MCF 10A (cell line): ENCODE measurements at regions not wholly inside any gene's neighbourhood (a gene's known extent, or its start where the extent isn't known, plus 50 kb on each side); places are given as distances from the start of the nearest gene placed in this dataset.

Source experiments
- BruUV-seq: library from RNA; stranded (reverse); fragments of 400-500 nt; replicated peaks from 2 replicates; lab custom pipeline; 2021; lab: Mats Ljungman, UMichigan
- CTCF ChIA-PET: fragments of 300-600 bp; sonication (Branson Sonifier 250); formaldehyde crosslinking; extraction: SDS; loops from one replicate; lab custom pipeline; 2021; ENCODE audit warnings: antibody characterized with exemption, inconsistent platforms; lab: Yijun Ruan, JAX
- POLR2A ChIA-PET: fragments of 300-600, 350-650 bp; sonication (Branson Sonifier 250); formaldehyde crosslinking; extraction: SDS; loops from one replicate; lab custom pipeline; 2020; ENCODE audit warnings: antibody characterized with exemption, inconsistent platforms; lab: Yijun Ruan, JAX
- DNase-seq: peaks from one replicate; pipeline ENCODE4 v3.0.0-alpha.2; 2018; ENCODE audit not compliant: unreplicated experiment
- H3K27ac Mint-ChIP-seq: one replicate; pipeline ENCODE4 v1.8.0; 2022; ENCODE audit warnings: mild to moderate bottlenecking, low read depth, mixed read lengths; ENCODE audit not compliant: unreplicated experiment
- H3K27me3 Mint-ChIP-seq: one replicate; pipeline ENCODE4 v1.8.0; 2022; ENCODE audit warnings: mixed read lengths; ENCODE audit not compliant: insufficient read depth, unreplicated experiment
- H3K36me3 Mint-ChIP-seq: one replicate; pipeline ENCODE4 v1.8.0; 2022; ENCODE audit warnings: mild to moderate bottlenecking, moderate library complexity, mixed read lengths; ENCODE audit not compliant: insufficient read depth, unreplicated experiment
- H3K4me1 Mint-ChIP-seq: one replicate; pipeline ENCODE4 v1.8.0; 2022; ENCODE audit warnings: mixed read lengths; ENCODE audit not compliant: insufficient read depth, unreplicated experiment
- H3K4me3 Mint-ChIP-seq: one replicate; pipeline ENCODE4 v1.8.0; 2022; ENCODE audit warnings: mild to moderate bottlenecking, moderate library complexity, mixed read lengths; ENCODE audit not compliant: unreplicated experiment
- H3K9me3 Mint-ChIP-seq: one replicate; pipeline ENCODE4 v1.8.0; 2022; ENCODE audit warnings: mixed read lengths; ENCODE audit not compliant: unreplicated experiment
- CTCF ChIP-seq: fragments of 200-600 bp; IDR thresholded peaks from one replicate; pipeline ENCODE4 v1.8.0; 2022; ENCODE audit warnings: antibody characterized with exemption, mild to moderate bottlenecking; ENCODE audit not compliant: unreplicated experiment
- intact Hi-C: fragments of 100-400 bp; cut with micrococcal nuclease; formaldehyde crosslinking; loops from 2 replicates; pipeline ENCODE4 v1.14.1; 2022

- no peak overlapping the region for H3K27ac Mint-ChIP-seq
- ChIA-PET POLR2A (interaction anchor here (0.6 to 1.0 kb wide), 3 partner anchors 14 to 1197 kb away, joined by 3 to 5 read pairs (median 3); no protein-coding TSS in a partner anchor), CTCF (no interaction called here)
- no peak for TF ChIP-seq CTCF
- intact Hi-C loops = no loop called here
- no TSS peak for BruUV-seq
- no peak overlapping the region for H3K4me3 Mint-ChIP-seq
- peak; percentile 17 for DNase-seq
- H3K9me3 Mint-ChIP-seq = peaks cover 15% of the 10 kb centered on the region
- H3K4me1 Mint-ChIP-seq = peaks cover 8% of the 10 kb centered on the region
- H3K27me3 Mint-ChIP-seq = no peaks in the 10 kb centered on the region
- no peaks in the 10 kb centered on the region for H3K36me3 Mint-ChIP-seq
These were observed 648.3 kb upstream of the ZNF608 start for GRCh38 chr5:125394661-125395280.

DNA sequence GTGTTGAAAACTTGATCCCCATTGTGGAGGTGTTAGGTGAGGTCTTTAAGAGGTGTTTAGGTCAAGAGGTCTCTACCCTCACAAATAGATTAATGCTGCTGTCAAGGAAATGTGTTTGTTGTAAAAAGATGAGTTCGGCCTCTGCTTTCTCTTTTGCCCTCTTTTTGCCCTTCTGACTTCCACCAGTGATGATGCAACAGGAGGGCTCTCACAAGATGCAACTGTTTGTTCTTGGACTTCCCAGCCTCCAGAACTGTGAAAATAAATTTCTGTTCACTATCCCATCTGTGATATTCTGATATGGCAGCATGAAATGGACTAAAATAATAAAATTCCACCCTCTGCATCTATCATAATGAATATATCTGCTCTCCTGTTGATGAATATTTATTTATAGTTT lies 650.0 kb upstream of the ZNF608 start:
- POLR2A ChIA-PET = interaction anchor here (1.2 kb wide), 1 partner anchor 14 kb away, joined by 5 read pairs; no protein-coding TSS in a partner anchor
- no peak overlapping the region for H3K27ac Mint-ChIP-seq
- intact Hi-C loops = no loop called here
- H3K9me3 Mint-ChIP-seq = peaks cover 15% of the 10 kb centered on the region
- no TSS peak for BruUV-seq
- no peak overlapping the region for H3K4me3 Mint-ChIP-seq
- no peaks in the 10 kb centered on the region for H3K27me3 Mint-ChIP-seq
- CTCF ChIA-PET = no interaction called here
- no peaks in the 10 kb centered on the region for H3K36me3 Mint-ChIP-seq
- DNase-seq = no peak
- no peak for TF ChIP-seq CTCF
- peaks cover 11% of the 10 kb centered on the region for H3K4me1 Mint-ChIP-seq

DNA sequence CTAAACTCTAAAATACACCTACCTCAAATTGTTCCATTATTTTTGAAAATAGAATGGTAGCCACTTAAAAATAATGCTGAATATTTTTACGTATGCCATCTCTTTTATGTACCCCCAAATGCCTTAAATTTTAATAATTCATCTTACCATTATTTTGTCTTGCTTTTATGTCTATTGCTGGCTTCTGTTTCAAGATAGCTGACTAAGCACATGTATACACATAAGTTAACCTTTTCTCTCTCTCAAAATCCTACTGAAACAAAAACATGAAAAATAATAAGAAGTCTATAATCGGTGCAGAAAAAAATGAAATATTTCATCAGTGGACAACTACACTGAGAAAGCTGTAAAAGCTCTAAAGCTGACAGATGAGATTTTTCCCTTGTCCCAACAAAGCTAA lies 652.0 kb upstream of the ZNF608 start:
- Mint-ChIP-seq H3K4me3 (no peak overlapping the region), H3K27me3 (no peaks in the 10 kb centered on the region), H3K36me3 (no peaks in the 10 kb centered on the region), H3K27ac (no peak overlapping the region), H3K4me1 (peaks cover 17% of the 10 kb centered on the region), H3K9me3 (peaks cover 9% of the 10 kb centered on the region)
- CTCF ChIA-PET = no interaction called here
- POLR2A ChIA-PET = interaction anchor here (0.5 to 0.7 kb wide), 2 partner anchors 10 to 749 kb away, joined by 3 to 4 read pairs; no protein-coding TSS in a partner anchor
- no peak for TF ChIP-seq CTCF
- intact Hi-C loops = no loop called here
- no TSS peak for BruUV-seq
- no peak for DNase-seq

DNA sequence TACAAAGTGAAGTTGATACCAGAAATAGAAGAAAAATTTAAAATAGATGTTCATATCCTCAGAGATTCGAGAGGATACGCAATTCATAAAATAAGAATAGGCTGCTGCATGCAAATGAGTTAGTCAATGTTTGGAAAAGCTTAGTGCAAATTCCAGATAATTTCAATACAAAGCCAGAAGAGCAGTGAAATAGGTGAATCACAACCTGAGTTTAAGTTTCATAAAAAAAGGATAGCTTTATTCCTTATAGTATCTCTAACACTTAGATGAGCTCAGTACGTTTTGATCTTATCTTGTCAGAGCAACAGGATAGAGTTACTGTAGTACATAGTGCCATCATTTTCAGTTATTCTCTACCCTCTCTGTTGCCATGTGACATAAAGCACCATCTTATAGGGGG lies 653.4 kb upstream of the ZNF608 start:
- Mint-ChIP-seq H3K4me1 (peaks cover 10% of the 10 kb centered on the region), H3K27me3 (no peaks in the 10 kb centered on the region), H3K36me3 (no peaks in the 10 kb centered on the region), H3K9me3 (peaks cover 9% of the 10 kb centered on the region), H3K4me3 (no peak overlapping the region), H3K27ac (no peak overlapping the region)
- no peak for DNase-seq
- BruUV-seq = no TSS peak
- ChIA-PET POLR2A (interaction anchor here (0.6 to 1.5 kb wide), 5 partner anchors 9 to 455 kb away, joined by 3 to 8 read pairs (median 3); no protein-coding TSS in a partner anchor), CTCF (interaction anchor here (0.7 kb wide), 1 partner anchor 13 kb away, joined by 4 read pairs; no protein-coding TSS in a partner anchor)
- intact Hi-C loops = no loop called here
- no peak for TF ChIP-seq CTCF
